ENCODE measurements at regions not wholly inside any gene's neighbourhood (a gene's known extent, or its start where the extent isn't known, plus 50 kb on each side); places are given as distances from the start of the nearest gene placed in this dataset.

GRCh38 chr15:66961901-66962300 lies 103.5 kb upstream of the SMAD3 start:
- CTCF ChIA-PET: interaction anchor here (0.8 to 1.4 kb wide), 3 partner anchors 14 to 342 kb away, joined by 3 read pairs; no protein-coding TSS in a partner anchor
- 66% methylated on average over 10 of the region's 10 CpGs for WGBS (ENCODE audit: insufficient coverage, insufficient replicate concordance, low lambda C conversion rate, missing lambda C conversion rate)

More at GRCh38 chr15:66961901-66962300, 103.5 kb upstream of the SMAD3 start:
- POLR2A ChIA-PET: no interaction called here
- TF ChIP-seq CHD2 (IDR thresholded peaks at IDR 0.05; ENCODE audit: borderline replicate concordance, low read depth, low read length): no peak
- TF ChIP-seq ATF2 (IDR thresholded peaks at IDR 0.05; ENCODE audit: low read length): no peak
- no peak for TF ChIP-seq CTCF (IDR thresholded peaks at IDR 0.05 in 2 of 3, conservative IDR thresholded peaks at IDR 0.05 in 1 of 3; ENCODE audit: control insufficient read depth in 2 of 3, extremely low read depth in 1 of 3, insufficient read depth in 1 of 3, low read depth in 3 of 3, low read length in 3 of 3)
- TF ChIP-seq USF1 (IDR thresholded peaks at IDR 0.05; ENCODE audit: borderline replicate concordance, extremely low read length, insufficient read depth, low read depth, low read length): no peak
- no peak for TF ChIP-seq EP300 (IDR thresholded peaks at IDR 0.05; ENCODE audit: borderline replicate concordance in 1 of 2, control insufficient read depth in 1 of 2, low read depth in 2 of 2, low read length in 2 of 2)
- no peak for TF ChIP-seq USF2 (IDR thresholded peaks at IDR 0.05; ENCODE audit: borderline replicate concordance, low read depth, low read length)
- ATAC-seq: no peak
- Histone ChIP-seq H3K79me2 (ENCODE audit: control insufficient read depth, insufficient read depth, low read length) (no peaks in the 10 kb centered on the region), H3K9ac (ENCODE audit: control insufficient read depth, insufficient read depth, low read length) (no peak overlapping the region), H2AFZ (ENCODE audit: control insufficient read depth, low read depth, low read length) (no peak overlapping the region), H3K4me1 (ENCODE audit: control insufficient read depth, insufficient read depth, low read length) (no peaks in the 10 kb centered on the region), H3K9me3 (replicated peaks; ENCODE audit: control insufficient read depth, insufficient read depth, low read length) (no peaks in the 10 kb centered on the region), H3K36me3 (ENCODE audit: control insufficient read depth in 2 of 2, insufficient read depth in 2 of 2, low read length in 1 of 2) (no peaks in the 10 kb centered on the region), H3K27ac (ENCODE audit: control insufficient read depth, insufficient read depth) (no peak overlapping the region), H3K27me3 (replicated peaks in 1 of 2; ENCODE audit: control insufficient read depth in 2 of 2, insufficient read depth in 2 of 2, low read length in 1 of 2) (no peaks in the 10 kb centered on the region), H3K4me3 (no peak overlapping the region), H3K4me2 (ENCODE audit: control insufficient read depth, insufficient read depth) (no peak overlapping the region), H4K20me1 (ENCODE audit: control insufficient read depth, insufficient read depth) (no peaks in the 10 kb centered on the region)
- RAD21 ChIA-PET (ENCODE audit: unreplicated experiment): interaction anchor here (1.7 kb wide), 1 partner anchor 342 kb away, joined by 4 read pairs; no protein-coding TSS in a partner anchor
- SMC1A ChIA-PET (ENCODE audit: uncharacterized antibody, unreplicated experiment): interaction anchor here (0.6 to 1.3 kb wide), 2 partner anchors 12 to 623 kb away, joined by 3 to 4 read pairs; no protein-coding TSS in a partner anchor
- in situ Hi-C loops (cut with MboI): no loop called here
- intact Hi-C loops (cut with micrococcal nuclease; ENCODE audit: unreplicated experiment): no loop called here
- no peak for FAIRE-seq
- no TSS peak for BruUV-seq (replicated peaks)
- DNase-seq (ENCODE audit: low read depth, low spot score): no peak
